EH (cell line): ENCODE measurements at regions not wholly inside any gene's neighbourhood (a gene's known extent, or its start where the extent isn't known, plus 50 kb on each side); places are given as distances from the start of the nearest gene placed in this dataset.

Experiments used
- DNase-seq: peaks from one replicate; pipeline ENCODE4 v3.0.0-alpha.2; 2015; ENCODE audit warnings: low read depth

- peak; percentile 83 for DNase-seq
Measured at GRCh38 chr3:29183346-29184087, 97.4 kb upstream of the RBMS3 start.

- no peak for DNase-seq
Measured at GRCh38 chr3:29185706-29186105, 95.2 kb upstream of the RBMS3 start.

- peak; percentile 99 for DNase-seq
Measured at GRCh38 chr3:29186131-29186599, 94.7 kb upstream of the RBMS3 start.

- DNase-seq, result peak; percentile 78
Measured at GRCh38 chr3:29186982-29187725, 93.7 kb upstream of the RBMS3 start.

- no peak for DNase-seq
Measured at GRCh38 chr3:29189328-29189727, 91.5 kb upstream of the RBMS3 start.

GRCh38 chr3:29194139-29194538 is 86.7 kb upstream of the RBMS3 start:
- DNase-seq, result no peak

- no peak for DNase-seq
Measured at GRCh38 chr3:29195056-29195455, 85.8 kb upstream of the RBMS3 start.

- DNase-seq, result no peak
Measured at GRCh38 chr3:29201604-29202003, 79.3 kb upstream of the RBMS3 start.

GRCh38 chr3:29202378-29202777 is 78.5 kb upstream of the RBMS3 start:
- DNase-seq, result peak; percentile 81

GRCh38 chr3:29203851-29204250 is 77.0 kb upstream of the RBMS3 start:
- peak; percentile 62 for DNase-seq

GRCh38 chr3:29207427-29207826 is 73.4 kb upstream of the RBMS3 start:
- no peak for DNase-seq

GRCh38 chr3:29212789-29213433 is 68.0 kb upstream of the RBMS3 start:
- no peak for DNase-seq

- DNase-seq, result no peak
Measured at GRCh38 chr3:29214009-29214658, 66.7 kb upstream of the RBMS3 start.

GRCh38 chr3:29215948-29216347 is 64.9 kb upstream of the RBMS3 start:
- DNase-seq, result peak; percentile 72

GRCh38 chr3:29226706-29227105 is 54.2 kb upstream of the RBMS3 start:
- DNase-seq, result peak; percentile 51

- DNase-seq, result no peak
Measured at GRCh38 chr3:29227307-29227706, 53.6 kb upstream of the RBMS3 start.
